GM19035 (cell line): ENCODE measurements at regions not wholly inside any gene's neighbourhood (a gene's known extent, or its start where the extent isn't known, plus 50 kb on each side); places are given as distances from the start of the nearest gene placed in this dataset.
"Not testable (repeated sequence)": the region's sequence is repeated elsewhere in the genome, so short reads cannot be mapped to it uniquely, and the experiment has no call there.

Source experiments
- ATAC-seq: cut with Tn5 transposase; IDR thresholded peaks from one replicate; pipeline ENCODE4 v1.9.1; 2021; ENCODE audit not compliant: unreplicated experiment

- no peak for ATAC-seq
Measured at GRCh38 chr4:117549524-117549923, 464.1 kb upstream of the TRAM1L1 start.

- no peak for ATAC-seq
Measured at GRCh38 chr4:117550085-117550484, 464.7 kb upstream of the TRAM1L1 start.

- no peak for ATAC-seq
Measured at GRCh38 chr4:117560329-117560728, 474.0 kb upstream of the NDST3 start.

GRCh38 chr4:117574085-117574484 lies 460.2 kb upstream of the NDST3 start:
- ATAC-seq = no peak

GRCh38 chr4:117575850-117576249 lies 458.4 kb upstream of the NDST3 start:
- no peak for ATAC-seq

GRCh38 chr4:117577686-117578311 lies 456.5 kb upstream of the NDST3 start:
- no peak for ATAC-seq

- ATAC-seq = no peak
Measured at GRCh38 chr4:117588771-117589170, 445.5 kb upstream of the NDST3 start.

GRCh38 chr4:117596917-117597480 lies 437.3 kb upstream of the NDST3 start:
- no peak for ATAC-seq

GRCh38 chr4:117599393-117599792 lies 434.9 kb upstream of the NDST3 start:
- ATAC-seq = not testable (repeated sequence)

- ATAC-seq = not testable (repeated sequence)
Measured at GRCh38 chr4:117600936-117601335, 433.4 kb upstream of the NDST3 start.

GRCh38 chr4:117610706-117611308 lies 423.5 kb upstream of the NDST3 start:
- ATAC-seq = no peak

- ATAC-seq = no peak
Measured at GRCh38 chr4:117621673-117622072, 412.6 kb upstream of the NDST3 start.

GRCh38 chr4:117623326-117623725 lies 411.0 kb upstream of the NDST3 start:
- no peak for ATAC-seq

GRCh38 chr4:117626664-117627063 lies 407.6 kb upstream of the NDST3 start:
- ATAC-seq = no peak

- no peak for ATAC-seq
Measured at GRCh38 chr4:117634716-117635115, 399.6 kb upstream of the NDST3 start.

- ATAC-seq = no peak
Measured at GRCh38 chr4:117637347-117637746, 396.9 kb upstream of the NDST3 start.

- ATAC-seq = no peak
Measured at GRCh38 chr4:117640836-117641235, 393.4 kb upstream of the NDST3 start.

- ATAC-seq = no peak
Measured at GRCh38 chr4:117641519-117641918, 392.8 kb upstream of the NDST3 start.

GRCh38 chr4:117654079-117654478 lies 380.2 kb upstream of the NDST3 start:
- no peak for ATAC-seq

- no peak for ATAC-seq
Measured at GRCh38 chr4:117660668-117661067, 373.6 kb upstream of the NDST3 start.

GRCh38 chr4:117661091-117662072 lies 372.9 kb upstream of the NDST3 start:
- no peak for ATAC-seq
